ENCODE measurements at regions not wholly inside any gene's neighbourhood (a gene's known extent, or its start where the extent isn't known, plus 50 kb on each side); places are given as distances from the start of the nearest gene placed in this dataset.
"Not testable (repeated sequence)": the region's sequence is repeated elsewhere in the genome, so short reads cannot be mapped to it uniquely, and the experiment has no call there.

- no peak for DNase-seq (ENCODE audit: low read depth in 2 of 3, low spot score in 2 of 3)
Measured at GRCh38 chr12:83537428-83538053, 850.8 kb downstream of the TMTC2 start.

DNA sequence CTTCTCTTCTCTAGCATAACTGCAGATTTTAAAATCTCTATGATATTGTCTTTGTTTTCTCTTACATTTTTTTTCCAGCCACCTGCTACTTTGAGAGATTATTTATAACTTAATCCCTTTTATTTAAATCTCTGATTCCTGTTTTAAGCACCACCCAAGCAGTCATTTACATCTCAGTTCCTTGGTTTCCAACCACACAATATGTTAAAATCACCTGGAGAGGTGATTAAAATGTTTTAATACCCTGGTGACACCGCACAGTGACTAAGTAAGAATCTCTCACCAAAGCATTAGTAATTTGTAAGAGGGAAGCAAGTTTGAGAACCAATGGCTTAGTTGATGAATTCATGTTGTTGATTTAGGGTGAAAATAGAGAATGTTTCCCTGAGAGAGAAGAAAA is 849.8 kb downstream of the TMTC2 start:
- DNase-seq (ENCODE audit: low read depth in 2 of 3, low spot score in 2 of 3), result no peak

DNA sequence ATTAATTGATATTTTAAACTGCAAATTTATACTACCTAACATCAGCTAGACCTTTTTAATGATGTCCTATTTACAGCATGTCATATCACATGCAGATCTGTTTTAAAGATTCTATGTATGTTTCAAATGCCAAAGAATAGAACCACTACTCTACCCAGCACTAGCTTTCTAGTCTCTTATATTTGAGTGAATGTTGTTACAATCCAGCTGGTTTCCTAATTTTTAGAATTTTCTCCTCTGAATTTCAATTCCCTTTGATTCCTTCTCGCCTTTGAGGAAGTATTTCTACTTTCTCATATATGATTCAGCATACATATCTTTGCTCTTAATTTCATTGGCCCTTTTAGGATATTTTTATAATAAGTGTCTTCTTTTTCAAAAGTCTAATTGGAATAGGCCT is 841.9 kb downstream of the TMTC2 start:
- DNase-seq (ENCODE audit: low read depth in 2 of 3, low spot score in 2 of 3), result no peak

DNA sequence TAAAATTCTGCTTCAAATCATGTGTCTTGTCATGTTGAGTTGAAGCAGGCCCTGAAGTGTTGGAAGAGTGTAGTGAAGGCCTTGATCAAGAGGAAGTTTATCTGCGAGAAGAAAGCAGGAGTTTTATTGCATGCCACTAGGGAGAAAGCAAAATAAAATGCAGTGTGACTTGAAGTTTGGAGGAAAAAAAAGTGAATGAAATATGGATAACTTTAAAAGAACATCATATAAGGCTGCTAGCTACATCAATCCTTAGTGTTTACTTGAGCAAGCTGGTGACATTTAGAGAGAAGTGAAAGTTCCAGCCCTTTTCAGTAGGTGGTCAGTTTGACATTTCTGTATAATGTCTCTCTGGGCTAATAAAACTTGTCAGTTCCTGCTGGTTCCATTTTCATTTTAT is 841.1 kb downstream of the TMTC2 start:
- no peak for DNase-seq (ENCODE audit: low read depth in 2 of 3, low spot score in 2 of 3)

DNA sequence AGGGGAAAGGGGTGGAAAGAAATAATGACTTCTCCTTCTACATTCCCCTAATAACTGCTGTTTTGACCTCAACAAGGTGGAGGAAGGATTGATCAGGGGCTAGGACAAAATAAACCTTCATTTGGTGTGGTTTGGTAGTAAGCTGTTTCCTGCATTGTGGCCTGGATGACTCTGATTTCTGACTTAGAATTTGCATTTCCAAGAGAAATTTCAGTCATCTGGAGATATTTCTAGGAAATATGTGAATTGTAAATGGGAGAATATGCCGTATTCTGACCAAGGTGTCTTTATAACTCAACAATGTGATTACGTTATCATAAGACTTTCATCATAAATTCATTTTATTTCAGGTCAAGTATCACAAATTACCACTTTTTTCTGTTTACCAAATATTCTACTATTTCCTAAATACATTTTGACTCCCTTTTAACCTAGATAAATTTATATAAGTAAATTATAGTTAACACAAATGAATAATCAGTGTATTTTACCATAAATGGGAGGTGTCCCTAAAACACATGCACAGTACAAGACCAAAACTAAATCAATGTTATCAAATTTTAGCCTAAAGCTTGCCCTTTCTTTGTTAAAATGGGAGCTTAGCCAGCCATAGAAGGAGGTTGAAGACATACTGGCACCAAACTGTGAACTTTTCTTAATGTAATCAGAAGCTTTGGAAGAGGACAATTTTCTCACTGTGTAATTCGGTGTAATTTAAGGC is 828.8 kb downstream of the TMTC2 start:
- no peak for DNase-seq (ENCODE audit: low read depth in 2 of 3, low spot score in 2 of 3)

GRCh38 chr12:83514372-83514771 is 827.7 kb downstream of the TMTC2 start:
- no peak for DNase-seq (ENCODE audit: low read depth in 2 of 3, low spot score in 2 of 3)

- DNase-seq (ENCODE audit: low read depth in 2 of 3, low spot score in 2 of 3), result no peak
Measured at GRCh38 chr12:83506841-83507240, 820.1 kb downstream of the TMTC2 start.

DNA sequence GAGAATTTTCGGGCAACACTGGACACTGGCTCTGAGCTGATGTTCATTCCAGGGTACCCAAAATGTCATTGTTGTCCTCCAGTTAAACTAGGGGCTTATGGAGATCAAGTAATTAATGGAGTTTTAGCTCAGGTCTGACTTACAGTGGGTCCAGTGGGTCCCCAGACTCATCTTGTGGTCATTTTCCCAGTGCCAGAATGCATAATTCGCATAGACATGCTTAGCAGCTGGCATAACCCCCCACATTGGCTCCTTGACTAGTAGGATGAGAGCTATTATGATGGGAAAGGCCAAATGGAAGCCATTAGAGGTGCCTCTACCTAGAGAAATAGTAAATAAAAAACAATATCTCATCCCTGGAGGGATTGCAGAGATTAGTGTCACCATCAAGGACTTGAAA is 818.9 kb downstream of the TMTC2 start:
- DNase-seq (ENCODE audit: low read depth in 2 of 3, low spot score in 2 of 3), result no peak

GRCh38 chr12:83499894-83500293 is 813.2 kb downstream of the TMTC2 start:
- not testable (repeated sequence) for DNase-seq (ENCODE audit: low read depth in 2 of 3, low spot score in 2 of 3)

GRCh38 chr12:83477696-83478095 is 791.0 kb downstream of the TMTC2 start:
- DNase-seq (ENCODE audit: low read depth in 2 of 3, low spot score in 2 of 3), result no peak

DNA sequence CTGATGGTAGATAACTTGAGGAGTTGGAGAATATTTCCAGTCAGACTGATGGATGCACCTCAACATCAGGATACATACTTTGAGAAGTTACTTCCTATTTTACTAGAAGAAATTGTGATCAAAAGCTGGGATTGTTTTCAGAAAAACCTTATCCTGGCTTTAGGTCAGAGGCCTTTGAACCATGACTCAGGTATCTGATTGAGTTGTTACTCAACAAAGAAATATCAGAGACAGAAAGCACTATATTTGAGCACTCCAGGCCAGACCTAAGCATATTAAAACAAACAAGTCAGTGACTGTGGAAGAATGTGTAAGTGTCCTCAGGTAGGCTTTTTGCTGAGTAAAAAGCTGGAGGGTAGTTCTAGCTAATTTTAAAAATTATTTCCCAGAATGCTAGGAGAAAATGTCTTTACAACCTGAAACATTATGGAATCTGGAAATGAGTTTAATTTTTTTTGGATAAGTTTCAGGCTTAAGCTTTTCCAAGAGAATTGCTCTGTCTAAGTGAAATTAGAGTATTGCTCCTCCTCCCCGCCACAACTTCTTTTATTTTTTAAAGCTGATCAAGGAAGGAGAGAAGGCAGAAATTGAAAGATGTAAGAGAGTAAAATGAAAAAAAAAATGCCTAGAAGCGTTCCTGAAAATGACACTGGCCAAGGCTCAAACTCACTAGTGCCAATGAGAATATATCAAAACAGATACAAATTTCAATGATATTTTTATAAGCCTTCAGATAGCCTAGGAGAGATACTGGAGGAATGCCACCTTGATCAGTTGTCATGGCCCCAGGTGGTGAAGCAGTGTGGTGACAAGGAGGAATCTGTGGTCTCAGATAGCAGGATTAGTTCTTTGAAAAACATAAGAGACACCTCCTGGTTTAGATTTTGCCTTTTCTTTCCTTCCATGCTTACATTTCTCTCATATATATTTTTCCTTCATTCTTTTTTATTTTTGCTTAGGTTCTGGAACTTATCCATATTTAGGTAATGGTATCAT is 790.3 kb downstream of the TMTC2 start:
- no peak for DNase-seq (ENCODE audit: low read depth in 2 of 3, low spot score in 2 of 3)

DNA sequence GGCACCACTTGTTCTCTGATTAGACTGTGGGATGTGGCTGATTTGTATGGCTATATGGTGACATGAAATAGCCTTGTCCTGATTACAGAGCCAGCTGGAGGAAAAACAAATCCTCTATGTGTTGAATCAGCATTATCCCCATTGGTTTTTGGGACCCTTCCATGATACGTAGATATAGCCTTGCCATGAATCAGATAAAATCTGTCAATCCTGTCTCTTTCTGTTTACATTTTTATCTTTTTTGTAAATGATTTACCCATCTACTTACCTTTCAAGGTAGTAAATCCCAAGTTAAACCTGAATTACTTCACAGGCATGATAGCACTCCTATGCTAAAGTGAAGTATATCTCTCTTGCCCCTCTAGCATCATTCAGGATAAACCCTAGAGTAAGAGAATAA is 789.3 kb downstream of the TMTC2 start:
- DNase-seq (ENCODE audit: low read depth in 2 of 3, low spot score in 2 of 3), result no peak

- DNase-seq (ENCODE audit: low read depth in 2 of 3, low spot score in 2 of 3), result no peak
Measured at GRCh38 chr12:83474369-83474768, 787.7 kb downstream of the TMTC2 start.

DNA sequence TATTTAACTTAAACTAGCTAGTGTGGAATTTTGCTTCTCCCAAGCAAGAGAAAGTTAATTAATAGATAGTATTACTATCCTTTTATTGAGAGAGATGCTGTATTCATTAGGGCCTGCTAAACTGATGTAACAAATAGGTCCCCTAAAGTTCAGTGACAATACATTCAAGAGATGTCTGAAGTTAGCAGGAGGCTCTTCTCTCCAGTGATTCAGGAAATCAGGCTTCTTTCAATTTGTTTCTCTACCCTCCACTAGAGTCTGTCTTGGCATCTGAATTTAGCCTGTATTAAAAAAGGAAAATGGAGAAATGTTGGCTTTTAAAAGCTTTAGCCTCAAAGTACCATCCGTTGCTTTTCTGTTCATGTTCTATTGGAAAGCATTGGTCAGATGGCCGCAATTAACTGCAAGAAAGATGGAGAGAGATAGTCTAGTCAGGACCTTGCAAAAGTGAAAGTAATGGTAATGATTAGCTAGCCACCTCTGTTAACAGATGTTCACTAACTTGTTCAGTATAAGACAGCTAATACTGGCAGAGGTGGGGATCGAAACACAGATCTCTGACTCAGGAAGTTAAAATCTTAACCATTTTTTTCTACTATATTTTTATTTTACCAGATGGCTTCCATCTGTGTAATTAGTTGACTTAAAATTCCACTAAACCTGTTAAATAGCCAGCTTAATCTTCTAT is 786.8 kb downstream of the TMTC2 start:
- DNase-seq (ENCODE audit: low read depth in 2 of 3, low spot score in 2 of 3), result no peak

DNA sequence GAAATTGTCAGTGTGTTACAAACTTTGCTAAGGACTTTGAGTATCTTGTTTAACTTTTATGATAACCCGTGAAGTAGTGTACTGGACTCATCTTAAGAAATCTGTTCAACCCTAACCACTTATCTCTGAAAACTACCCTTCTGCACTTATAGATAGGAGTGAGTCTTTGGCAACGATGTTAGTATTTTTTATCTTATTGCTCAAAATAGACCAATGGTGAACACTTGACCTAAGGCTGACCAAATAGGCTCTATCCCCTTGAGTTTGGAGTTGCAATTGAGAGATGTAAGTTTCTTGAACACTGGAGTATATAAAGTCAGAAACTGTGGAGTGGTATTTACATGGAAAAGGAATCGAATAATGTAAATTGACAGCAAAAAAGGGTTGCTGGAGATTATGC is 786.1 kb downstream of the TMTC2 start:
- no peak for DNase-seq (ENCODE audit: low read depth in 2 of 3, low spot score in 2 of 3)

DNA sequence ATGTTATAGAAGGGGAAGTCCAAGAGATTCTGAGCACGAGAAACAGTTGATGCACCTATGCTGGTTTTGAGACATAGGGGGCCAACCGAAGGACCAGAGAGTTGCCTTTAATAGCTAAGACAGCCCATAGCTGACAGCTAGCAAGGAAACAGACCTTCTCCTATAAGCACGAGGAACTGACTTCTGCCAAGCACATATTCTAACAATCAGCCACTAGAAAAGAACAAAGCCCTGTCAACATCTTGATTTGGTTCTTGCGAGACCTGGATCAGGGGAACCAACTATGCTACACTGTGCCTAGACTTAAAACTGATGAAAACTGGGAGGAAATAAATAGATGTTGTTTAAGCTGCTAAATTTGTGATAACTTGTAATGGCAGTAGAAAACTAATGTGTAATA is 785.6 kb downstream of the TMTC2 start:
- DNase-seq (ENCODE audit: low read depth in 2 of 3, low spot score in 2 of 3), result no peak

GRCh38 chr12:83471341-83471740 is 784.6 kb downstream of the TMTC2 start:
- no peak for DNase-seq (ENCODE audit: low read depth in 2 of 3, low spot score in 2 of 3)

DNA sequence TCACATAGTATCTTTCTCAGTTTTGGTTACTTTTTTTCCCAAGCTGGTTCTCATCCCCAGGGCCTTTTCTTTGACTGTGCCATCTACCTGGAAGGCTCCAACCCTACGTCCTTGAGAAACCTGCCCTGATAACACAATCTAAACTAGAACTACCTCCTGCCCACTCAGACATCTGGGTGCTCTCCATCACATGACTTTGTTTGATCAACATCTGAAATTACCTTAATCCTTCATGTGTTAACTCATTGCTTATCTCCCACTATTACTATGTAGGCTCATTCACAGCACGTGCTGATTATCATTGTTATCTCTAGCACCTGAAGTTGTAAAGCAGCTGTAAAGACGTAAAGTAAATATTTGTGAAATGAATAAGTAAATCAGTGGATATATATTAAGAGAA is 784.0 kb downstream of the TMTC2 start:
- DNase-seq (ENCODE audit: low read depth in 2 of 3, low spot score in 2 of 3), result no peak

GRCh38 chr12:83468988-83469908 is 782.5 kb downstream of the TMTC2 start:
- no peak for DNase-seq (ENCODE audit: low read depth in 2 of 3, low spot score in 2 of 3)

- no peak for DNase-seq (ENCODE audit: low read depth in 2 of 3, low spot score in 2 of 3)
Measured at GRCh38 chr12:83465632-83466031, 778.9 kb downstream of the TMTC2 start.
